ENCODE measurements at regions not wholly inside any gene's neighbourhood (a gene's known extent, or its start where the extent isn't known, plus 50 kb on each side); places are given as distances from the start of the nearest gene placed in this dataset.

DNA sequence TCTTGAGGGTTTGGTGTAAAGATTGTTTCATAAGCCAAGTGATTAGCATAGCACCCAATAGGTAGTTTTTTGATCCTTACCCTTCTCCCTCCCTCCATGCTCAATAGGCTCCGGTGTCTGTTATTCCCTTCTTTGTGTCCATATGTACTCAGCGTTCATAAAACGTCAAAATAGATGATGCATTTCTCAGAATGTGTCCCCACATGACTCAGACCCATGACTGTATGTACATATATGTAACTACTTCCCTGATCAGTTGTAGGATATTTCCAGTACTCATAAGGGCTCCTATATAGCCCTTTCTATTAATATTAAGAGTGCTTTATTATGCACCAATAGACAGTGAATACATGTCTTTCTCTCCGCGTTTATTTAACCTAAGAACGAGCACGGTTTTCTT lies 466.9 kb downstream of the KIF20B start:
- H3K4me1 ChIP-seq (ENCODE audit: low read depth, poor library complexity, severe bottlenecking), result peaks cover 13% of the 10 kb centered on the region
- no peak for TF ChIP-seq CTCF (conservative IDR thresholded peaks at IDR 0.05; ENCODE audit: low read depth, low read length)
- H3K27me3 ChIP-seq (ENCODE audit: insufficient read depth, low read depth), result no peaks in the 10 kb centered on the region
- H2AFZ ChIP-seq (ENCODE audit: low read depth), result no peak overlapping the region
- H3K4me3 ChIP-seq (IDR thresholded peaks at IDR 0.05; ENCODE audit: insufficient read depth, low read depth, low read length), result no peak overlapping the region
- no peak overlapping the region for H3K27ac ChIP-seq
- no peaks in the 10 kb centered on the region for H3K36me3 ChIP-seq (ENCODE audit: insufficient read depth)
- H4K20me1 ChIP-seq (ENCODE audit: insufficient read depth), result no peaks in the 10 kb centered on the region
- H3K79me2 ChIP-seq (ENCODE audit: insufficient read depth, low read depth), result no peaks in the 10 kb centered on the region
- no peak overlapping the region for H3K9ac ChIP-seq
- no peak overlapping the region for H3K4me2 ChIP-seq

GRCh38 chr10:90171014-90171722 lies 469.8 kb downstream of the KIF20B start:
- H4K20me1 ChIP-seq (ENCODE audit: insufficient read depth), result no peaks in the 10 kb centered on the region
- no peak overlapping the region for H3K4me3 ChIP-seq (IDR thresholded peaks at IDR 0.05; ENCODE audit: insufficient read depth, low read depth, low read length)
- no peak overlapping the region for H2AFZ ChIP-seq (ENCODE audit: low read depth)
- no peaks in the 10 kb centered on the region for H3K36me3 ChIP-seq (ENCODE audit: insufficient read depth)
- no peak for TF ChIP-seq CTCF (conservative IDR thresholded peaks at IDR 0.05; ENCODE audit: low read depth, low read length)
- H3K4me2 ChIP-seq, result no peak overlapping the region
- no peaks in the 10 kb centered on the region for H3K27me3 ChIP-seq (ENCODE audit: insufficient read depth, low read depth)
- H3K27ac ChIP-seq, result no peak overlapping the region
- H3K79me2 ChIP-seq (ENCODE audit: insufficient read depth, low read depth), result no peaks in the 10 kb centered on the region
- H3K9ac ChIP-seq, result no peak overlapping the region
- peaks cover 13% of the 10 kb centered on the region for H3K4me1 ChIP-seq (ENCODE audit: low read depth, poor library complexity, severe bottlenecking)

GRCh38 chr10:90174531-90174930 lies 473.1 kb downstream of the KIF20B start:
- H2AFZ ChIP-seq (ENCODE audit: low read depth), result no peak overlapping the region
- no peaks in the 10 kb centered on the region for H3K79me2 ChIP-seq (ENCODE audit: insufficient read depth, low read depth)
- no peak overlapping the region for H3K4me2 ChIP-seq
- no peaks in the 10 kb centered on the region for H4K20me1 ChIP-seq (ENCODE audit: insufficient read depth)
- H3K9ac ChIP-seq, result no peak overlapping the region
- H3K36me3 ChIP-seq (ENCODE audit: insufficient read depth), result no peaks in the 10 kb centered on the region
- no peak for TF ChIP-seq CTCF (conservative IDR thresholded peaks at IDR 0.05; ENCODE audit: low read depth, low read length)
- H3K4me1 ChIP-seq (ENCODE audit: low read depth, poor library complexity, severe bottlenecking), result no peaks in the 10 kb centered on the region
- no peak overlapping the region for H3K4me3 ChIP-seq (IDR thresholded peaks at IDR 0.05; ENCODE audit: insufficient read depth, low read depth, low read length)
- no peaks in the 10 kb centered on the region for H3K27me3 ChIP-seq (ENCODE audit: insufficient read depth, low read depth)
- H3K27ac ChIP-seq, result no peak overlapping the region

- Histone ChIP-seq H2AFZ (ENCODE audit: low read depth) (no peak overlapping the region), H3K4me1 (ENCODE audit: low read depth, poor library complexity, severe bottlenecking) (no peaks in the 10 kb centered on the region), H3K27ac (no peak overlapping the region), H3K36me3 (ENCODE audit: insufficient read depth) (no peaks in the 10 kb centered on the region), H3K27me3 (ENCODE audit: insufficient read depth, low read depth) (no peaks in the 10 kb centered on the region), H3K4me2 (no peak overlapping the region), H3K79me2 (ENCODE audit: insufficient read depth, low read depth) (no peaks in the 10 kb centered on the region), H3K9ac (no peak overlapping the region), H4K20me1 (ENCODE audit: insufficient read depth) (no peaks in the 10 kb centered on the region), H3K4me3 (IDR thresholded peaks at IDR 0.05; ENCODE audit: insufficient read depth, low read depth, low read length) (no peak overlapping the region)
- no peak for TF ChIP-seq CTCF (conservative IDR thresholded peaks at IDR 0.05; ENCODE audit: low read depth, low read length)
Measured at GRCh38 chr10:90175161-90175681, 473.8 kb downstream of the KIF20B start.

All from KMS-11 (cell line).